ENCODE measurements at regions not wholly inside any gene's neighbourhood (a gene's known extent, or its start where the extent isn't known, plus 50 kb on each side); places are given as distances from the start of the nearest gene placed in this dataset.

DNA sequence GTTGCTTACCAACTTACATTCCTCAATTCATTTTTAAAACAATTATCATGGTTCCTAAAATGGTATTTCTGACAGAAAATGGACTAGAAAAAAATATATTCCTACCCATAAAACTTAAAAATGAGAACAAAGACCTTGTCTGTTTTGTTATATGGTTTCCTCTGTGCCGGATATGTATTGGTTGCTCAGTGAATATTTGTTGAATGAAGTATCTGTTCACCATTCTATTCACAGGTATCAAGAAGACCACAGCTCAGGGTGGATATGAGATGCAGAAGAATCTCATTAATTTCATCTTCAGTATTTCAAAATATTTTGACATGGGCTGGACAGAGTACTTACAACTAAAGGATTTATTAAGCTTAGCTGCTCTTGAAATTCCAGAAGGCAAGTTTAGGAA, 58.1 kb downstream of the TUSC7 start:
- DNase-seq = no peak

DNA sequence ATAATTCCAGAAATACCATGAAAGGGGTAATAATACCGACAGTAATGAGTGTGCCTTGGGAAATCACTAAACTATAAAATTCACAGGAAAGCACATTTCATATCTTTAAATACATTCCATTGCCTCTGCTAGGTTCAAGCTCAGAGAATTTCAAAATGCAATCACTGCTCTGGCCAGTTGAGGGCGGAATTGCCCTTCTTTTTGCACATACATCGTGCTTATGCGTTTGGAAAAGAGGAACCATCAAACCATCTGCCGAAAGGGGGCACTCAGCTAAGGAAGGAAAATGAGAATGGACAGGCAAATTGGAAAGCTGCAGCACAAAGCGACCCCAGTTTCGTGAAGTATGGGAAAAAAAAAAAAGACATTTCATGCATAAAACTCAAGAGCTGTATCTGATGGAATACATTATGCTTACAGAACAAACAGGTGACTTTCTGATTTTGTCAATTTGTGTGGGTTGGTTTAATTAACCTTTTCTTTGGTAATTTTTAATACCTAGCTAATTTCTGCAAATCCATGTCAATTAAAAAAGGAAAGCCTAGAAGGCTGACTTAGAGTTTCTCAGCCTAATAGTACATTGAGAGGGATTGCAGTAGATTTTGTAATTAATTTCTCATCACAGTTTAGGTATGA, 61.4 kb downstream of the TUSC7 start:
- peak; percentile 84 for DNase-seq

DNA sequence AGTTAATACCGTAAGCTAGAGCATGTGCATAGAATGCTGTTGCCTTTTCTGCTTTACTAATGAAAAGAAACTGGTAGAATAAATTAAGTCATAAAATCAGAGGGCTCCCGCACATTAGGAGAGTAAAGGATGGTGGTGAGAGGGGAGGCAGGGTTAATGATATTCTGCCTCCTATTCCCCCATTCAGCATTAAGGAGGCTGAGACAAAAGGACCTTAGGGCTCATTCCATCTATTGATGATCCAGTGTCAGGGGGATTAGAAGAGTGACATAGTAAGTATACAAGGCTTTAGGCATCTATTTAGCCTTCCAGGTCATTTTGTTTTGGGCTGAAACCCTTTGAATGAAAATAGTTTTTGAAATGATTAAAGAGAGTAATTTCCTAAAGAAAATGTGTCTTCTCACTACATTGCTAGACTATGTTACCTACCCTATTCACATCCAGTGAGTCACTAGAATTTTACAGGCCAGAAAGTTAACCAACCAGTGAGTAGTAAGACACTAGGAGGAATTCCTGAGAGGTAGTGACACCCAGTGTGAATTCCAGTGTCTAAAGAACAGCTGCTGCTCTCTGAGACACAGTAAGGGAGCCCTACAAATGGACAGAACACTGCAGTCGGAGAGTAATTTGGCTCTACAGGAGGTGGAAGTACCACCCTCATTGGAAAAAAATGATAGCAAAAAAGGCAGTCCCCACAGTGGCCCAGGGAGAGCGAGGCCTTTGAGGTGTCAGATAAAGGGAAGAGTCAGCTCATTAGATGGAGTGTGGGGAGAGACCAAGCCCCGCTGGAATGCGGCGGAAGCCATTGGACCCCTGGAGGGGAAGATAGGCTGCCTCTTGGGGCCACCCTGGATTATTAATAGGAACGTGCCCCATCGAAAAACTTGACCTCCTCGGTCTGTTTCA, 67.6 kb downstream of the TUSC7 start:
- DNase-seq = no peak

DNA sequence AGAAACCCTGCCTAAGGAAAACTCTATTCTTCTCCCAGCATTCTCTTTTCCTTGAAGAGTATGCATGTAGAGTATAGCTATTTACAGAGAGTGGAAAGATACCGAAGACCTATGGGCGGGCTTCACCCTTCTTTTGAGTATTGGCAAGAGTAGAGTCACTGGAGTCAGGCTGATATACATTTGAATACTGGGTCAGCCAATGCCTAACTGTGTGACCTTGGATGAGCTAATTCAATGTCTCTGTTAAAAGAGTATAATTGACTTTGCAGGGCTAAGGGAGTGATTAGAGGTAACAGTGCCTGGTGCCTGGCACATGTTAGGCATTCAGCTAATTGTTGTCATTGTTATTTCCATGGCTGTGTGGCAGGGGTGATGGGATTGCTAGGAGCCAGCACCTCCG, 75.6 kb downstream of the TUSC7 start:
- no peak for DNase-seq

DNA sequence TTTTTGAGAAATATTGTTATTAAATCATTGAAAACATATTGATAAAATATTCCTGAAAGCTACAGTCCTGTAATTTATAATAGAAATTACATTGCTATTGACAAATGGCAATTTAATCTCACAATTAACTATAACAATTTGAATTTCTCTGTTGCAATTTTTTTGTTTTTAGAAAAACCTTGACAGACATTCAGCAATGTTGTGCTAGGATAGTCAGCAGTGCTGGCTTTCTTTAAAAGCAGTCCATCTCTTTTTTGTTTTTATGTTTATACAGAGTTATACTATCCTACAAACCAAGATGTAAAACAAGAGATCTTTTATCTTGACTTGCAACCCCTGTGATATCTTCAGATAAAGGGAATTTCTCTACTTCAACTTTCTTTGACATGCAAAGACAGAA, 93.1 kb downstream of the TUSC7 start:
- DNase-seq = no peak

DNA sequence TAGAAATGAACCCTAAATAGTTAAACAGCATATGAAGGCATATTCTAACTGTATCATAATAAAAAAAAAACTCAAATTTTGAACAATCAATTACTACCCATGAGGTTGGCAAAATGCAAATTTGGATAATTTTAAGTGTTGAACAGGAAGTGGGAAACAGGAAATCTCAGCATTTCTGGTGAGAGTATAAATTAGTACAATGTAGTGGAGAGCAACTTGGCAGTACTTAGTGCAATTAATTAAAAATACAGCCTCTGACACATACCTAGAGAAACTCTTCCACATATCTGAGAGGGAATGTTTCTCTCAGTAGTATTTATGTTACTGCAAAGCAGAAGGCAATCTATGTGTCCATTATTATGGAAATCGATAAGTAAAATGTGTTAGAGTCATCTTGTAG, 96.8 kb downstream of the TUSC7 start:
- no peak for DNase-seq

DNA sequence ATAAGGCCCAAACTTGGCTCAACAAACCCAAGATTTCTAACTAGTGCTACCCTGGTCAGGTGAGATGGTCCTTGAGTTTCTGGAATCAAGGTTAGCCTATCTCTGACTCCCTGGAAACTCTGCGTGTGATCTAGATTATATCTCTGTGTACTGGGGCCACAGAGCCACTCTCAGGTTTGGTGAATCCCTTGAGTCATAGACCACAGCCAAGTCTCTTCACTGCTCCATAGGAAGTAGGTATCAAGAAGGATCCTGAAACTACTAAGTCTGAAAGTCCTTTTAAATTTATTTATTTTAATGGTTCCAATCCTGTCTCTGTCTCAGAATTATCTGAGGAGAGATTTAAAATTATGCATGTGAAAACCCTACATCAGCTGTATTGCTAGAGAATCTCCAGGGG, 99.1 kb downstream of the TUSC7 start:
- no peak for DNase-seq

DNA sequence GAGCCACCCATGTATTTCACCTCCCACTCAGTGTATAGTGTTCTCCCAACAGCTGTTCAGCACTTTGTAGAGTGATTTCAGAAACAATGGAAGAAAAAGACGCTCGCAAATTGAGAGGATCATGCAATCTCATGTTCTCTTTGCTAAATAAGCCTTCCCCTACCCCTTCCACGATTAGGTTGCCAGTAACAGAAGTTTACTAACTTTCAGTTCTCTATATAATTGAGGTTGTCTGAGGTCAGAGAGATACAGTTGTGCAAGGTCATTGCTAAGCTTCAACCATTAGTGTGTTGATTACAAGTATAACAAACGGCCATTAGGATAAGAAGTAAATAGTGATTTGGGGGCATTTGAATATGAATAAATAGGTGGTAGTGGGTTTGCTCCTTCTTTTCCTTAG, 99.6 kb downstream of the TUSC7 start:
- no peak for DNase-seq

DNA sequence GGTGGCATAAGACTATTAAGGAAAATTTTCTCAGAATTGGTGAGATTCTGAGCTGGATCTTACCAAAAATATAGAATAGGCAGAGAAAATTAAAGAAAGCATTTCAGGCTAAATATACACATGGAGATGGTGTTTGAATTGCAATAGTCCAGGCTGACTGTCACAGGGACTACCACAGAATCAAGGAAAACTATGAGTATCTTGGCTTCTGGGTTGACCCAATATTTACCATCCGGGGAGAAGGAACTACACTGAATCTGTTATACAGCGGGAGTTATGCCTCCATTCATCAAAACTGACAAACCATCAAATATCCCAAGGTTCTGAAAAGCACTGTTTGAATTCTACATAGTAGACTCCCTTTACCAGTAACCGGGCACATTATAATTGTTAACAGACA, 102.2 kb downstream of the TUSC7 start:
- no peak for DNase-seq

DNA sequence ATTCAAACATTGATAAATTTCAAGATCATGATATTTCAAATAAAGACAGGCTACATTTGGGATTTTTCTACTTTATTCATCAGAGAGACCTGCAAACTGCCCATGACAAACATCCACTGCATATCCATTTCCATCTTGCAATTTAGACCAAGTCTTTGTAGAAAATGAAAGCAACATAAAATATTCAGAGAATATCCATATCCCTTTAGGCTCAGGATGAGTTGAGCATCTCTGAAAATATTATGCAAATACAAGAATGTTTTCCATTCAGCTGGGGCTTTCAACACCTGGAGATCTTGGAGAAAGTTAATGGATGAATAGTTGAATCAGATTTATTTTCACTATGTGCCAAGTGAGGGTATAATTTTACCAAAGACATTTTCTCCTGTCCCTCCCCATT, 103.4 kb downstream of the TUSC7 start:
- no peak for DNase-seq

DNA sequence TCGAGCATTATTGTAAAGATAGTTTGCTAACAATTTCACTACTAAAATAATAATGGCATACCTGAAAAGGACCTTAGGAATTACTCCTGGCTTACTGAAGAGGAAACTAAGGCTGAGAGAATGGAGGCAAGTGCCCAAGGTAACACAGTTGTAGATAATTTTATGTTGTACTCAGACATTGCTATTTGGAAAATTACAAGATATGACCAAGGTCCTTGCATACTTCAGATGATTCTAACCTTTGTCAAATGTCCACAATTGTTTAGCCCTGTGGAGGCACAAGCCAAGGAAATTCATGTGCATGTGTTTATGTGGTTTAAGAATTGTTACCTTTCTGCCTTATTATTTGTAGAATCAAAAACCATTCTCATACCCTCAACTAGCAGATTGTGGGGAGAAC, 105.7 kb downstream of the TUSC7 start:
- no peak for DNase-seq

DNA sequence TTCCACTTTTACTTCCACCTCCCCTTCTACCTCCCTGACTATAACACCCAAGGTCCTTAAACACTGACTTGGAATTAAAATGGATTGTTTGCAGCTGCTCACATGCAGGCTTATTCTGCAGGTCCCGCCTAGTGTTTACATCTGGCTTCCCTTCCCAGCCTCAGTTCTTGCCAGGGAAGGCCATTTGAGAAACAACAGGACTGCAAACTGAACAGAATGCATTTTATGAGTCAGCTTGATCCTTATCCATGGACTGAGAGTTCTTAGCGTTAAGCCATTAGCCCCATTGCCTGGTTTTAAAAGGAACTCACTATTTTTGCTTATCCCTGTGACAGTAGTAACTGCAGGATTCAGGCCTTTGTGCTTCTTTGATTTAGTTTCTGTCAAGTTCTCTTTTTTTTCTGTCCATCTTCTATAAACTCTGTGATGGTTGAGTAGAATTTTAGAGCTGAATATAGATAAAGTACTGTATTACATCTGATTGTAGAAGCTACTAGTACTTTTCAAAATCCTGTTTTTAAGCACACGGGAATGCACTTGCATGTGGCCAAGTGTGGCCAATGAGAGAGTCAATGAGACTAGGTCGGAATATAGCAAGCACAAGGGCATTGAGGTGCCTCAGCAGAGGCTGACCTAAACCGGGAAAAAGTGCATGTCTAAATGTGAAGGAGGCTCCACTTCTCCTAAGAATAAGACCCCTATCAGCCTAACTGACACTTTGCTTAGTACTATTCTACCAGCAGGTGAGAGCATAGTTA, 106.4 kb downstream of the TUSC7 start:
- DNase-seq = no peak

DNA sequence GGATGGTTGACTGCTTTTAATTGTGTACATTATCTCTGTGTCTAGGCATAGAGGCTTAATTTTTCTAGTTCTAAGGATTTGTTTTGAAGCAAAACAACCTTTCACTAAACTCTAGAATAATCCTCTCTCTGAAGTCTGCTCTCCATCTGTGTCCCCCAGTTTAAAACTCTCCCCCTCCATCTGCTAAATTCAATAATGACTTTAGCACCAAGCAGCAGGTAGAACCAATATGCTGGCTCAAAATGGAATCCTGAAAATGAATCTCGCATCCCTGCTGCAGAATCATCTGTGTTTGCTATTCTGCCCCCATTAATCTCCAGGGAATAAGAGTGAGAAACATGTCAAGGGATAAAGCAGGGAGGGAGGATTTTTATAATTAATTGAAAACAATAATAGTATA, 111.8 kb downstream of the TUSC7 start:
- no peak for DNase-seq

DNA sequence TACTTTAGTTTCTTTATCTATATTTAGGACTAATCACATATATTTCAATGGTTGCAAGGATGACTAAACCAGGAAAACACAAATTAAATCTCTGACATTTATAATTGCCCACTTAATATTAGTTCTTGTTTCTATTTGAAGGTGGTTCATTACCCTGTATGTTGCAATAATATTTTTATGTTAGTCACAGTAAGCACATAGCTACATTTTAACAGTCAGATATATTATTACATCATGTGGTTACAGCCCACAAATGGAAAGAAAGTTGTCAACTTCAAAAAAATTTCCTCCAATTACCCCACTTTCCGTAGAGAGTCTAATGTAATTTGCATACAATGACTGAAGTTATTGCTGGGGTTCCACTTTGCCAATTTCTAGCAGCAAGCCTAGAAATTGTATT, 114.6 kb downstream of the TUSC7 start:
- no peak for DNase-seq

DNA sequence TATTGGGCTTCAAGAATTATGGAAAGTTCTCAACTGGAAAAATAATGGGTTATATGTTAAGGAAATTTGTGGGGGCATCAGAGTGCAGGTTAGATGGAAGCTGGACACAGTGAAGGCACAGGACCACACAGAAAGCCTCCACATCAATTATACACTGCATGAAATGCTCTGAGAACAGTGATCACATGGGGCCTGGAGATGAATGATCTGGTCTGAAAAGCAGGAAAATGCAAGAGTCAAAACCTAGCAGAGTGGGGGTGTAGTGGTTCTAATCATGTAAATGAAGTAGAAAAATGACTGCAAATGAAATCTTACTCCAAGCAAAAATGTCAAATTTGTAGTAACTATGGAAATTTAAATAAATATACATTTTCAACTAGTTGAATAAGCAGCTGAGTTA, 123.6 kb downstream of the TUSC7 start:
- DNase-seq = no peak

DNA sequence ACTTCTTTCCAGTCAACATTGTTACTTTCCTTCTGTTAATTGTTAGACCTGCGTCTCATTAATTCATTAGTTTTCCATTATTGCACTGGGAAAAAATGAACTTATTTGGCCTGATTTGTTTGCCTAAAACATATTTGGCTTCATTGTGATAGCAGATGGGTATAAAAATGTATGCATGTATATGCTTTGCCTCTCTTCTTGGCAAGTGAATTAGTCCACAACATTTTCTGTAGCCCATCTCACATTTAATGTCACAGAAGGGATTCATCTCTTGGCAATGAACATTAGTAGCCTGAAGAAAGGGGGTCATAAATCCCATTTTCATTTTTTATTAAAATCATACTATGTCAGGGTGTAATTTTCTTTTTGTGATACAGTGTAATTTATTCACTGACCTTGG, 125.2 kb downstream of the TUSC7 start:
- DNase-seq = no peak

DNA sequence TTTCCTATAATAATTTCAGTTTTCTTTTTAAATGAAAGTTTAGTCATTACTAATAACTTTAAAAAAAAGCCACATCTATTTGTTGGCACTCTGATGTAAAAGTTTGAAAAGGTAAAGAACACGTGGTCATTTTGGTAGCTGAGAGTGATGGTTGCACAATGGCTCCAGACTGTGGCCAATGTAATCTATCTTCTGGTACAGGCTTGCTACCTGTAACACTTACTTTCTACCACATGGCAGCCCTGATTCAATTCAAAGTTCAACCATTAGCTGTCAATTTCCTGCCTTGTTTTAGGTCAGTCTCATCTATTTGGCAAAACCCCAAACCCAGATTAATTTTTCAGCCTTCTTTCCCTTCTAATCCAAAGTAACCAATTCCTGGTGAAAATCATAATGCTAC, 126.1 kb downstream of the TUSC7 start:
- DNase-seq = no peak

DNA sequence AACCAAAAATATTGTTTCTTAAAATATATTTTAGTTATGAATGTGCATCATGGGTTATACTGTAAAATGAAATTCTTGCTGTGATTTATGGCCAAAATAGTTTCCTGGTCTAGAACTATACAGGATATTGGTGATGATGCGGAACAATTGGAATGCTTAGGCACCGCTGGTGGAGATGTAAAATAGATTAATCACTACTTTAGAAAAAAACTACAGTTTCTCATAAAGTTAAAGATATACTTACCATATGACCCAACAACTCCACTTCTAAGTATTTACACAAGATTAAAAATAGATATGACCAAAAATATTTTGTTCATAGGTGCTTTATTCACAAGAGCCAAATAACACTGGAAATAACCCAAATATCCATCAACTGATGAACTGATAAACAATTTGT, 126.7 kb downstream of the TUSC7 start:
- DNase-seq = no peak

DNA sequence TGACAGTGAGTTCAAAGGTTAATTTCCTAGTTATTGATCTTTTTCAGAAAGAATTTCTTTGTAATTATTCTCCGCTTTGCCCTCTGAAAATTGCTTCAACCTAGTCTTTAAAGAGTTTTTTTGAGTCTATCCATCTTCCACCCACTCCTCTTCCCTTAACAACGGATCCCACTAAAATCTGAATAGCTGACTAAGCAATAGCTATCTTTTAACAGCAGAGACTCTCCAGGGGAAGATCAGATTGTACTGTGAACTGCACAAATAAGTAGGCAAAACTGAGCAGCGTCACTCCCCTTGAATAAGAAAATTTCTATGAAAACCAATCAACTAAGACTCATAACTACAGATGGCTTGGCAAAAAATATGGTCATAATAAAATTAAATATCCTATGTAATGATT, 127.9 kb downstream of the TUSC7 start:
- no peak for DNase-seq

DNA sequence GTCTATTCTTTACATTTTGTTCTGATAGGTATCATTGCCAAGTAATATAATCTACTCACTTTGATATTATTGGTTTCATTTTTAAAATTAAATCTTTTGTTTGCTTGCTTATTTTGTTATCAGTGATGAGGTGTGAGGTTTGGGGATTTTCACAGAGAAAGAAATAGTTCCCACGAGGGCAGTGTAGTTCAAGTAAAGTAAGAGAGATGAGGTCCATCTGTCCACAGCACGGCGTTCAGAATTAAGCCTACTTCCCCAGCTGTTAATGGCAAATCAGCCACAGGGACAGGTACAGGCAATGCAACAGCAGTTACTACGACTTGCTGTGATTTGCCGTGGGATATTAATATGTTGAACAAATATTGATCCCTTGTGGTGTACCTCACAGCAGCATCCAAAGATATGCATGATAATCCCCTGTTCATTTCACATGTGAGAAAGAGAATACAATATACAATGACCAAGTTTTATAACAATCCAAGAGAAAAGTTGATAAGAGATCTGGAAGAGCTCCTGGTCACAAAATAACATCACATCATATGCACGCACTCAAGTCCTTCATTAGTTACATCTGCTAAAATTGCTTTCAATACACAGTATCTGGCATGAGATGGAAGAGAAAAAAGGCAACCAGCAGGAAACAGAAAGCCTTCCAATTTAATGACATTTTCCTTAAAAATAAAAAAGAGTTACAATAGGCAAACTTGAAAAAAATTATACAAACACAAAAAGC, 131.6 kb downstream of the TUSC7 start:
- DNase-seq = no peak

DNA sequence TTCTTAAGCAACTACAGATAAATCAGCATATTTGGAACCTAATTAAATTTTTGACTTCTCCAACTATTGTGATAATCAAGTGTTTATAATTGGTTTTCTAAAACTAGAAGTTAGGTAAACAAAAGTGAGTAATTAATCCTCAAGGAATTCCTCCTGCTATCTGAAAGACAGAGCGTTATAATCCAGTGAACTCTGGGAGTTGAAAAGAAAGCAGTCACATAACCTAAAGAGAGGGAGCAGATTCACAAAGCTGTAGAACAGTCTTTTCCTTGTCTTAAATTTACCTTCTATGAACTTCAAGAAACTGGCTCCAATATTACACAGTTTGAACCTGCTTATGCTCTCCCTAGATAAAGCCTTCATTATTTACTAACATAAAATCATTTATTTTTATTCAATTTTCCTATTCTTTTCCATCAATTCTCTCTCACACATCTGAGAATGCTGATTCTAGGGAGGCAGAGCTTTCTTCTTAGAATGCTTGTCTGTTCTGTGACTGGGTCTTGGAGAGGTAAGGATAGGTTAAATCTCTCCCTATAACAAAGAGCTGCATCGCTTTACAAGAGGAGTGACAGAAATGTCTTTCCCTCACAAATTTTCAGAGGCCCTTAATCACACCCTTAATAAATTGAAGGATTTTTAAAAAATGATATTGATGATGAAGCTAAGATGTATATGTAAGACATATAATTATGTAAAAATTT, 132.8 kb downstream of the TUSC7 start:
- DNase-seq = no peak

DNA sequence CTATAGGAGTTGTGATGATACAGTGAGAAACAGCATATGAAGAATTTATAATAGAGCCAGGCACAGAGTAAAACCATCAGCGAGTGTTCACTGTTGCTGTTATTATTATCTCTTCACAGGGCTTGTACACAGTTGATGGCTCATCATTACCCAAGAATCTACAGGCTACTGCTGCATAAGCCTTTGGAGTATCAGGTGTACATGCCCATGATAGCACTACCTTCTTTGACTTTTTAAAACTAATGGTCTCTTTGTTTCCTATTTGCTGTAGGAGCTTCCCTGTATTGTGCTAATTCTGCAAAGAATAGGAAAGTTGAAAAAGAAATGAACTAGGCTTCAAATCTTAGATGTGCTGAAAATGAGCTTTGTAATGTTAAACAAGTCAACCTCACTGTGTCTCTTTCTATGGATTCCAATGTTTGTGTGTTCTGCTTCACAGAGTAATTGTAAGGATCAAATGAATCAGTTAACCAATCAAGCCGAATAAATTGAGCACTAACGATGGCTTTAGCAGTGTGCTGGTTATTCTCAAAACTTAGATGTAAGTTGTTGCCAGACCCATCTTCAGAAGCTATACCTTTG, 138.8 kb downstream of the TUSC7 start:
- DNase-seq = no peak
